Right renal pelvis (tissue), 4 donors: ENCODE measurements at regions not wholly inside any gene's neighbourhood (a gene's known extent, or its start where the extent isn't known, plus 50 kb on each side); places are given as distances from the start of the nearest gene placed in this dataset.
A peak's percentile ranks its signal among the peaks of the same experiment; 100 is the strongest.

Experiments used
- DNase-seq, 4 donors: peaks; one replicate each; pipeline ENCODE4 v3.0.0-alpha.2; 2013; ENCODE audit warnings: low read depth in 4 of 4, low spot score in 3 of 4, missing footprints in 1 of 4

DNA sequence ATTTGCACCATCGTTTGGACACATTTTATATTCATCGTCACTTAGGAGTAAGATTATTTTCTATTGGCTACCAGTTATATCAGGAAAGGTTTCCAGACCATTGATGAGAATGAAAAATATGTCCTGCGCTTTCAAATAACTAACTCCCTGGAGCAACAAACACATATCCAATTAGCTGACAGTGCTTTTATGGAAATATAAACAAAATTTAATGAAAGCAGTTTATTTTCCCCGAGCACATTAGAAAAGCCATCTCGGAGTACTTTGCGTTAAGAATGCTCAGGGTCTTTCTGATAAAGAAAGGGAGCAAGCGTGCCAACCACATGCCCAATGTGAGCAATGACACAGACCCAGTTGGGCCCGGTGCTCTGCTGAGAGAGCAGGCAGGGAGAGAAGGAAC lies 85.1 kb upstream of the ZPBP start:
- DNase-seq, result no peak

DNA sequence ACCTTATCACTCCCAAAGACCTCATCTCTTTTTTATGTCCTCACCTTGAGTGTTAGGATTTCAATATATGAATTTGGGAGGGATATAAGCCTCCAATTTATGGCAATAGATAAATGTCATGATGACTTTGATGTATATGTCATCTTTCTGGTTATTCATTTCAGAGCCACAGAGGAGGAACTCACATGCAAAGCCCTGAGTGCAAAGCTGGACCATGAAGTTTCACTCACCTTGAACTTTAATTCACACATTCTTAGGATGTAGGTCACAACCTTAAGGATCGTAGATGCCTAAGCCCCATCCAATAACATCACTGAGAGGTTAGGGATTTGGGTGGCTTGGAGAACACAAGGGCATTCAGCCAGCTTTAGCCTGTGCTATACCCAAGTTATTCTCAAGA lies 81.9 kb upstream of the ZPBP start:
- no peak for DNase-seq

DNA sequence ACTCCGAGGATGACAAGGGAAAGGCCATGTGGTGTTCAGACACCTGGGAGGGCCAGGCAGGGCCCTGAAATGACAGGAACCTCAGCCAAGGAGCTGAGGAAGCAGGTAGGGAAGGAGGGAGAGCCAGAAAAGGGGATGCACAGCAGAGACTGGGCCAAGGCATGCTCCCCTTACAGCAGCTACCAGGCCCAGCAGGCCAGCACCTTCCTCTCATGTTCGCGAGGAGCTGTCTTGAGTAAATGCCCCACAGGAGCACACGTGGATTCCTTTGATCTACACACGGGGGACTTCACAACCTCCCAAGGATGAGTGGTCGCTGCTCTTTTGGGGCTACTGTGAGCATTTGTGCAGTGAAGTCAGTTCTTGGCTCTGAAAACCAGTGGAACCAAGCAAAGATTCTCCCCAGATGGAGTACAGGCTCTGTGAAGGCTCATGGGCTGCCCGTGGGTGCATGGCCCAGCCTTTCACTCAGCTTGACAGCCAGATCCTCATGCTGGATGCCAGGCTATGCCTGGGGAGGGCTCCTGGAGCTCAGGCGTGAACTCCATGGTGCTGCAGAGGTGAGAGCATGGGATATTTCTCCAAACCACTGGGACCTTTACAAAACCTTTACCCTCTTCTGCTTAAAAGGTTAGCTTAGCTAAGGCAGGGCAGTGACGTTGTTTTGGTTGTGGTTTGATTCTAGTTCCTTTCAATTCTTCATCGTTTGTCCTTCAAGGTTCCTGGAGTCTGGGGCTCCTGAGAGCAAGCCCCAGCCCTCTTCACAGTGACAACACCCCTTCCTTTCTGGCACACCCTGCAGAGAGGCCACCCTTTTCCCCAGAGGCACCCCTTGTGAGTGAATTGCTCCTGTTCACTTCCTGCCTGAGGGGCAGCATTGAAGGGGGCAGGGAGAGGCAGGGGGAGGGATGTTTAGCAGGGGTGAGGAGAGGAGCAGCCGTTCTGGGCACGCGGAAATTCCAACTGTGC lies 74.2 kb upstream of the ZPBP start:
- DNase-seq, result no peak

DNA sequence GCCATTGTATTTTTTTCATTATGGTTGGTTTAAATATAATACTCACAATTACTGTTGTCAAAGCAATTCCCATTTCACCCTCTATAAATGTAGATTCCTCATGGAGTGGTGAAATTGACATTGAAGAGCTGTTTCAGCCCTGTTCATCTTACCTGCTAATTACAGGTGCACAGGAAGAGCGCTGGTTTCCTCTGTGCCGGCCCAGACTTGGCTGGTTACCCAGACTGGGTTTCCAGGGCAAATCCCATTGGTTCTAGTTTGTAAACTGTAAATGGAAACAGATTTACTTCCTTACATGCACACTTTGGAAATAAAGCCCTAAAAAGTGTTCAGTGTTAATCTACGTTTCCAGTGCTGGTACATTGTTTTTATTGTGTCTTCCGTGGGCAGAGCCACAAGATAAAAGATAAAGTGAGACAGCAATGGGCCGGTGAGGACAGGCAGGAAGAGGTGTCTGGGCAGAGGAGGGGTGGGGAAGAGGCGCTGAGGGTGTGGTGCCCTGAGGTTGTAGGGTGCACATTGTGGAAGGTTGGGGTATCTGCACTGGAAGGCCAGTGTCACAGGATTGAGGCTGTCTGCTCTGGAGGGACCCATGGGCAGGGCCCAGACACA lies 71.6 kb upstream of the ZPBP start:
- DNase-seq, result no peak

DNA sequence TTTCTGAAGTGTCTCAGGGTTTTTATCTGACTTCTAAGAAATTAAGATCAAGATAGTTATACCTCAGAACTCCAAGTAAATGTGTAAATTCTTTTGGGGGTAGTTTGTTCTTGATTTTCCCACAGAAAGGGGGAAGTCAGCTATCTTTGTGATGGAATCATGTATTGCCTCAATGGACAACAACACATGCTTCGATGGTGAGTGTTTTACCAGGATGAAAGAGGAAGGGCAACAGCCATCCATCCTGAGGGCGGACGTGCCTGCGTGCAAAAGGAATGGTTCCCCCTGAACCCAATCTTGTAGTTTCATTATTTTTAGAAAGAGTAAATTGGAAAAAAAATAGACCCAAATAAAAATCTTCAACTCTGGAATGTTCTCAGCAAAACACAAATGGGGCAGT lies 67.2 kb upstream of the ZPBP start:
- DNase-seq, result no peak

DNA sequence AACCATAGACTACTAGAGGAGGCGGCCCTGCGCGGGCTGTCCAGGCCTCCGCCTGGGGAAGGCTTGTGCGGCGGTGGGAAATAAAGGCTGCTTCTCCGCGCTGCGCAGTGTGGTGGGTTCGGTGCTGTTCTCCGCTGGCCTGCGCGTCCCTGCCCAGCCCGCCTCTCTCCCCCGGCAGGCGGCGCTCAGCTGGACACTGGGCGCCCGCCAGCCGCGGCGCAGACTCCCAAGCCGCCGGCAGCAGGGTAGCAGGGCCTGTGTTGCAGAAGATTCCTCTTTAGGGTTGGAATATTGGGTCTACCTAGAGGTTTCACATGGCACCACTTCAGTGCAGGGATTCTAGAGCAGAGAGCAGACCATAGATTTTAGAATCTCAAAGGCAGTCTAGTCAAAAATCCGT lies 66.1 kb upstream of the ZPBP start:
- DNase-seq, result no peak

DNA sequence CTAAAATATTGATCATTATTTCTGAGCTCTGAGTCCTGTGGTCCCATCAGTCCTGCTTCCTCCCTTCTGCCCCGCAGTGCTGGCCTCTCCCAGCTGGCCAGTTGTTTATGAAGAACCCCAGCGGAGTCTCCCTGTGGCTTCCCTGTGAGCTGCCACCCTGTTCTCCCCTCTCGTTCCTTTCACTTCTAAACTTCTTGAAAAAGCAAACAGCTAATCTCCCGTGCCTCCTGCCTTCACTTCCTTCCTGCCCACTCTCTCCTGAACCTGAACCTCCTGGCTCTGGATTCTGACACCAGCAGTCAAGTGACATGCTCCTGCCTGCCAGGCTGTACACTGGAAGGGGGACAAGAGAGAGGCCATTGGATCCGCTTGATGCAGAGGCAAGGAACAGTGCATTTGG lies 63.7 kb upstream of the ZPBP start:
- DNase-seq, result no peak

DNA sequence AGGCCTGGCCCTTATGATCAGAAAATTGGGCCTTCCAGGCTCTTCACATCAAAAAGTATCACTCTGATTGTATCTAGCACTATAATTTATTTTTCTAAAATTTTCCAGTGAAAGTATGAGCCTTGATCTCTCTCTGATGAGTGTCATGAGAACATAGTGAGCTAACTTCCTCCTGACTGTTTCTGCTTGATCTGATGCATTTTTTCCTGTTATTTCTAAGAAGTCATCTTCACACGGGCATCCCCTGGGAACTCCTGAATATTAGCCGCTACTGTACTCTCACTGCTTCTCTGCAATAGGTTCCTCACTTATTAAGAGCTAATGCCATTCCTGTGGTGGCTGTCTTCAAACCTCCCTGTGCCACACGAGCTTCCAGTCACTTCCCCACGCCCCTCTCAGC lies 63.1 kb upstream of the ZPBP start:
- DNase-seq, result no peak

DNA sequence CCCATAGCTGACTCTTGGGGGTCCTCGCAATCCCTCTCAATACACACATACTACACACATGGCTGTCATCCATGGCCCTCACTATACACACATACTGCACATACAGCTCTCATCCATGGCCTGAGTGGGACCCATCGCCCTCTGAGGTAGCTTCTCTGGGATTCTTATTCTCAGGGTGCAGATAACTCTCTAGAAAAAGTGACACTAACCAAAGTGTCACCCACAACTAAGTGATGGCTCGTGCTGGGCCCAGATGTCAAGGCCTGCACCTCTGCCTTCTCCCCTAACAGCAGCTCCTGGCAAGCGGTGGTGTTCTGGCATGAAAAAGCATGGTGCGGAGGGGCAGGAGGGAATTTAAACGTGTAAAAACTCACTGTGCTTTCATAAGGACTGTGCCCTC lies 62.7 kb upstream of the ZPBP start:
- no peak for DNase-seq

DNA sequence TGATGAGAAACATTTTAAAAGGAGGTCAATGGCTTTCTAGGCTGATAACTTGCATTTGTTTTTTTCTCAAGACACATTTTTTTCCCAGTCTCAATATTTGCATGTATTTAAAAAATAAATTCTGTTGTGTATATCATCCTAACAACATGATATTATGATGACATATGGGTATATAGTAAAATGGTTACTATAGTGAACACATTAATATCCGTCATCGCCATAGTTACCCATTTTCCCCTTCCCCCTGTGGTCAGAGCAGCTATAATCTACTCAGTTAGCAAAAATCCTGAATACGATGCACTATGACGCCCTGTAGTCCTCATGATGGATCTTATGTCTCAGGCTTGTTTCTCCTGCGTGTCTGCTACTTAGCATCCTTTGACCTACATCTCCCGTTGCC lies 60.9 kb upstream of the ZPBP start:
- DNase-seq, result no peak

DNA sequence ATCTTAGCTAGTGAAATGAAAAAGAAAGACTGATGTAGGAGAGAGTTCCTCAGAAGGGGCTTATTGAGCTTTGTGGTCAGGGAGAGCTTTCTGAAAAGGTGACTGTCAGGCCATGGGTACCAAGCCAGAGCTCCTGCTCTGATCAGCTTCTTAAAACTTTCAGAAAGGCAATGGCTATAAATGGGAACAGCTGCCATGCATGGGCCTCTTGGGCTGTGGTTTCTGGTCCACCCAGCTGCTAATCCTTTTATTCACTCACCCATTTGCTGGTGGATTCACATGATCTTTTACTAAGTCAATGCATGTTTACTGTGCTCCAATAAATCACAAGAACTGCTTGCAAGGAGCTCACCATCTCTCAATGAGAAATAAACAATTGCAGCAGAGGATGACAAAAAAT lies 60.1 kb upstream of the ZPBP start:
- DNase-seq, result no peak

DNA sequence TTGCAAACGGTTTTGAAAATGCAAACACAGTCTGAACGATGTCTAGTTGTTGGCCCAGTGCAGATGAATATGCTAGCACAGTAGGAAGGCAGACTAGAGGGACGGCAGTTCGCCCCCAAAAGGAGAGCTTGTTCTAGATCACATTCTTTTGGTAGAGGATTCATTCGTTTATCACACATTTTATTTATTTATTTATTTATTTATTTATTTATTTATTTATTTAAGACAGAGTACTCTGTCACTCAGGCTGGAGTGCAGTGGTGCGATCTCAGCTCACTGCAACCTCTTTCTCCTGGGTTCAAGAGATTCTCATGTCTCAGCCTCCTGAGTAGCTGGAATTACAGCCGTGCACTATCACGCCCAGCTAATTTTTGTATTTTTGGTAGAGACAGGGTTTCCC lies 59.4 kb upstream of the ZPBP start:
- no peak for DNase-seq

DNA sequence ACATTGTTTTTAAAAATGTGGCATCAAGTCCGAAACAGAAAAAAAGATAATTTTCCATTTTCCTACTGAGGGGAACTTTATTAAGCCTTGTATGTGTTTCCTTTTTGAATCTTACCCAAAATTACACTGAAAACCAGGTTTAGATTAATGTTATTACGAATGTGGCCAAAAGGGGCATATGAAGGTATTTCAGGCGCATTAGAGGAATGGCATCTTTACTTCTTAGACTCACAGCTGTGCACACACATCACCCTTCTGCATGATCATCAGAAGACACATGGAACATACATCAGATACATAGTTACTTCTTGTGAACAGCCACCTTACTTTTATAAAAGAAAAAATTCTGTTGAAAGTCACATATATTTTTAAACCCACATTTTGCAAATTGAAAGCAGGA lies 58.6 kb upstream of the ZPBP start:
- no peak for DNase-seq

DNA sequence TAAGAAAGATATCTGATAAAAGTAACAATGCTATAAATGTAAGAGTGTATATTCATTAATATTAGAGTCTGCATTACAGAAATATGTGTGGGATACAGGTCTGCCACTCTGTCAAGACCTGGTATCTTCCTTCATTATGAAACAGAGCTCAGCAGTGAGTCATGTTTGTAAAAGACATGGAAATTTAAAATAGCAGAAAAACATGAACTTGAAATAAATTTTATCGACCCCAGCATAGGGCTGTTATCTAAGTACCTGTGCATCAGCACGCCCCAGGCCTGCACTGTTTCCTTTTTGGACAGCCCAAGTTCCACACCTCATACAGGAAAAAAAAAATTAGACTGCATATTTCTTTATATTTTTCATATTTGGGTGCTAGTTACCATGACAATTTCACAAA lies 58.0 kb upstream of the ZPBP start:
- DNase-seq, result no peak

DNA sequence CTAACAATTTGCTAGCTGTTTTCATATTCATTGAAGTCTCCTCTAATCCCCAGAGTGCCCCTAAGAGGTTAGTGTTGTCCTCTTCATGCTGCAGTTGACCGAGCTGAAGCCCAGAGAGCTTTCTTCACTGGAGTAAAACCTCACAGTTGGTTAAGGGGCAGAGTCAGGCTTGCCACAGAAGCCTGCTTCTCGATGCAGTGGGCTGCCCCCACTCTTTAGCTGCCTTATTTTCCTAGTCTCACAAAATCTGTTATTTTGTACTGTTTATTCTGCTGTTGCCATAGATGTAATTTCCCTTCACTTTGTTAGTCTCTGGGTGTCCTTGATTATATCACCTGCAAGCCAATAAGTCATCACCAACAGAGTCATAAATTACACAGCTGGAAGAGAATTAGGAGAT lies 56.3 kb upstream of the ZPBP start:
- DNase-seq, result no peak

DNA sequence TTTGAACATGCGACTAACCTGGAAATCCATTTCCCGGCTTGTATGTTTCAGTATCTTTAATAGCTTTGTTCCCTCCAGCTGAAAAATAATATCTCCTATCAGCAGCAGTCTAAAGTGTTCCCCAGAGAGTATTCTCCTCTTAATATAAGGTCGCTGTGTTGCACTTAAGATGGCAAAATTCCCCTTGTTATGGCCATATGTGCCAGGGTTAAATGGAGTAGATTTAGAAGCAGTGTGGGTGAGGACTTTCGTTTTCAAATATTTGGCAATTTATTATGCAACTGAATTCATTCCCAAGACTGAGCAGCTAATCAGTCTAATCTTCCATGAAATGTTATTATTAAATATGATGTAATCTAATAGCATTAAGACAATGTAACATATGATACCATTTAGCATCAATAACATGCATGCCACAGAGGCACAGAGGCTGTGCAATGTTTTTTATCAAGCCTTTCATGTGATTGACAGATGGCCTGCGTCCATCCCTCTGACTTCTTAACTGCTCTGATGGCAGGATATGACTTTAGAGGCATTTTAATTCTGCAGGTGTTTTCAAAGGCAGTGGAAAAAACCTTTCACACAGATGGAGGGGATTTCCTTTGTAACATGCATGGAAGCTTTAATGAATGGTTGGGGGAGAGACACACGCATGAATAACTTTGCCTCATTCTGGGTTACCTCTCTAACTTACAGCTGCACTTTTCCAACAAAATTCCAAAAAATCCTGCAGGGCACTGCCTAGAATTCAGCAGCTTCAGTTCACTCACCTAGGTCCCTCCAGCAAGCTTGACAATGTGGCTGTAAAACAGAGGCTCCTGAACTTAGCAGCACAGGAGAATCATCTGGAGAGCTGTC lies 55.1 kb upstream of the ZPBP start:
- peak in 1 of 4 donors; percentile 8 for DNase-seq

DNA sequence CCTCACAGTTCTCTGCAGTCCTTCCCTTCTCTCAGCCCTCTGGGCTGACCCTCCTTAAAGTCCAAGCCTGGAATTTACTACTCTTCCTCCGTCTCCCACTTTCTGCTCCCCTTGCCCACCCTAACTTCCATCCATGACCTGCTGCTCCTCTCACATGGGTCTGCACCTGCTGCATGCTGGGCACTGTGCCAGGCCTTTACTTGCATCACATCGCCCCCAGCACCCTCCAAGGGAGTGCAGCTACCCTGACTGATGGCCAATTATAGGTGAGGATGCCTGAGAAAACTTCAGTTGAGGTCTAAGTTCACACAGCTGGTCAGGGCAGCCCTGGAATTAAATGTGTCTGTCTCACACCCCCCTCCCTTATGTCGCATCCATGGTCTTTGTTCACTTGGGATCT lies 53.6 kb upstream of the ZPBP start:
- DNase-seq, result no peak

DNA sequence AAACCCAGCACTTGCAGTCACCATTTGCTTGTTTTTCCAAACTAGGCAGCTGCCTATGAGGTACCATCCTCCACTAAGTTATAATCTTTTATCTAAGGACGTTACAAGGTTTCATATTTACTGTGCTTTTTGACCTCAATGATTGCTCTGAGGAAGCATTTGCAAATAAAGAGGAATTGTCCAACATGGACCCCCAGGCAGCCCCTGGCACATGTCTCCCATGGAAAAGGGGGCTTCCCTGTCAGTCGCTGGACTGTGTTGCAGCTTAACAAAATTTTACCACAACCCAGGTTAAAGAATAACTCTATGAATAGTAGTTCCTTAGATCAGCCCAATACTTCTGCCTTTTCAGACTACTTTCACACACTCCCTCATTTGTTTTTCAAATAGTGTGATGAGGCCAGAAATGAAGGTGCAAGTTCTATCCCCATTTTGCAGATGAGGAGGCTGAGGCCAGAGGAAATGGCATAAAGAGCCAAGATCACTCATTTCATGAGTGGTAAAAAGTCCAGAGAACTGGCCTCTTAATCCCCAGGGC lies 52.8 kb upstream of the ZPBP start:
- no peak for DNase-seq

DNA sequence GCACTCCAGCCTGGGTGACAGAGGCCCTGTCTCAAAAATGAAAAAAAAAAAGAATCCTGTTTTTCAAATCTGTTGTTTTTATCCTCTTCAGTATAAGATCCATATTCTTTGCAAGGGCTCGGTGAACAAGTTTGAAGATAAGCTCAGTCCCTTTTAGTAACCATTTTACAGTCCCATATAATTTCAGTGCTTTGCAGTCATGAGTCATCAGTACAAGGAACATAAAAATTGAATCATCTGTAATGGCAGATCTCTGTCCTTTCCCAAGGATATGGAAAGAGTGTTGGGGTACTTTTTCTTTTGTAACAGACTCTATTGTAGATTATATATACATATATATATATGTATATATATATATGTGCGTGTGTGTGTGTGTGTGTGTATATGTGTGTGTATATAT lies 52.2 kb upstream of the ZPBP start:
- no peak for DNase-seq
